ENCODE measurements at regions not wholly inside any gene's neighbourhood (a gene's known extent, or its start where the extent isn't known, plus 50 kb on each side); places are given as distances from the start of the nearest gene placed in this dataset.

DNA sequence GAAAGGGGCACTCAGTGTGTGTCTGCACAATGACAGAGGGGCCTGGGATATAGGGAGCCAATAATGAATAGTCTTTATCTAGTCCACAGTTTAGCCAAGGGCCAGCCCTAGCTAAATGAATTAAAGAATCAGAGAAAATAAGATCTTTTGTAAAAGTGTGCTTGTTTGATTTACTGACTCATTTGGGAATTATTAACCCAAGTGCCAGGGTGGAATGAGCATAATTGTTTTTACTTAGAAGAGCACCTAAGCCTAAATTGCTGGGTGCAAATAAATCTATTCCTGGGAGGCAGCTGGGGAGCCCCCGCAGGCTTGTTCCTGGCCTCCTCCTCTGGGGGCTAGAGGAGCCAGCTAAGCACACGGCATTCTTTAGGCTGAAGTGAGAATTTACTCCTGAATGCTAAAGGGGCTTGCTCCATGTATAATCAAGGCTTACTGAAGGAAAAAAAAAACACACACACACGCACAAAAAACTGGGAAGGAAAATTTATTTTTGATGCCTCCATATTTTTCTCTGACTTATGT, 405.3 kb upstream of the SUCLG2 start:
- H3K27ac Mint-ChIP-seq (ENCODE audit: unreplicated experiment) = no peak overlapping the region
- no peak for TF ChIP-seq CTCF (conservative IDR thresholded peaks at IDR 0.05)
- no peaks in the 10 kb centered on the region for H3K9me3 Mint-ChIP-seq
- H3K36me3 Mint-ChIP-seq (ENCODE audit: low read depth) = no peaks in the 10 kb centered on the region
- H3K27me3 Mint-ChIP-seq (ENCODE audit: low read depth) = peaks cover 7% of the 10 kb centered on the region
- no peak overlapping the region for H3K4me3 Mint-ChIP-seq
- no peaks in the 10 kb centered on the region for H3K4me1 Mint-ChIP-seq
- no peak for DNase-seq (ENCODE audit: low read depth, low spot score)

- Mint-ChIP-seq H3K27ac (ENCODE audit: unreplicated experiment) (no peak overlapping the region), H3K4me1 (no peaks in the 10 kb centered on the region), H3K27me3 (ENCODE audit: low read depth) (peaks cover 5% of the 10 kb centered on the region), H3K36me3 (ENCODE audit: low read depth) (no peaks in the 10 kb centered on the region), H3K9me3 (no peaks in the 10 kb centered on the region), H3K4me3 (no peak overlapping the region)
- DNase-seq (ENCODE audit: low read depth, low spot score) = no peak
- TF ChIP-seq CTCF (conservative IDR thresholded peaks at IDR 0.05) = no peak
These were observed 403.4 kb upstream of the SUCLG2 start for GRCh38 chr3:68057637-68058320.

- no peaks in the 10 kb centered on the region for H3K4me1 Mint-ChIP-seq
- no peak overlapping the region for H3K4me3 Mint-ChIP-seq
- no peak for TF ChIP-seq CTCF (conservative IDR thresholded peaks at IDR 0.05)
- peaks cover 5% of the 10 kb centered on the region for H3K27me3 Mint-ChIP-seq (ENCODE audit: low read depth)
- DNase-seq (ENCODE audit: low read depth, low spot score) = no peak
- no peak overlapping the region for H3K27ac Mint-ChIP-seq (ENCODE audit: unreplicated experiment)
- H3K36me3 Mint-ChIP-seq (ENCODE audit: low read depth) = no peaks in the 10 kb centered on the region
- H3K9me3 Mint-ChIP-seq = no peaks in the 10 kb centered on the region
These were observed 402.1 kb upstream of the SUCLG2 start for GRCh38 chr3:68056556-68056955.

- H3K27ac Mint-ChIP-seq (ENCODE audit: unreplicated experiment) = no peak overlapping the region
- H3K36me3 Mint-ChIP-seq (ENCODE audit: low read depth) = no peaks in the 10 kb centered on the region
- DNase-seq (ENCODE audit: low read depth, low spot score) = no peak
- no peak overlapping the region for H3K4me3 Mint-ChIP-seq
- no peaks in the 10 kb centered on the region for H3K4me1 Mint-ChIP-seq
- H3K9me3 Mint-ChIP-seq = no peaks in the 10 kb centered on the region
- TF ChIP-seq CTCF (conservative IDR thresholded peaks at IDR 0.05) = no peak
- H3K27me3 Mint-ChIP-seq (ENCODE audit: low read depth) = peaks cover 5% of the 10 kb centered on the region
These were observed 400.8 kb upstream of the SUCLG2 start for GRCh38 chr3:68055215-68055614.

GRCh38 chr3:68049776-68050175, 395.4 kb upstream of the SUCLG2 start:
- no peak overlapping the region for H3K4me3 Mint-ChIP-seq
- no peak overlapping the region for H3K27ac Mint-ChIP-seq (ENCODE audit: unreplicated experiment)
- no peak for TF ChIP-seq CTCF (conservative IDR thresholded peaks at IDR 0.05)
- H3K9me3 Mint-ChIP-seq = peaks cover 5% of the 10 kb centered on the region
- no peaks in the 10 kb centered on the region for H3K36me3 Mint-ChIP-seq (ENCODE audit: low read depth)
- peaks cover 3% of the 10 kb centered on the region for H3K27me3 Mint-ChIP-seq (ENCODE audit: low read depth)
- no peaks in the 10 kb centered on the region for H3K4me1 Mint-ChIP-seq
- no peak for DNase-seq (ENCODE audit: low read depth, low spot score)
